Subcutaneous abdominal adipose tissue (tissue), 5 donors: ENCODE measurements at regions not wholly inside any gene's neighbourhood (a gene's known extent, or its start where the extent isn't known, plus 50 kb on each side); places are given as distances from the start of the nearest gene placed in this dataset.

Experiments used
- H3K27ac ChIP-seq: one replicate; pipeline ENCODE4 v1.7.0; 2013; ENCODE audit warnings: low read depth, mild to moderate bottlenecking, inconsistent platforms, low read length, moderate library complexity
- H3K27me3 ChIP-seq, 5 donors: one replicate each; pipeline ENCODE4 v1.7.0; 2013; ENCODE audit warnings: low read length in 5 of 5, inconsistent platforms in 1 of 5; ENCODE audit not compliant: control insufficient read depth in 5 of 5, insufficient read depth in 4 of 5
- H3K36me3 ChIP-seq, 5 donors: one replicate each; pipeline ENCODE4 v1.7.0; 2013; ENCODE audit warnings: low read length in 5 of 5; ENCODE audit not compliant: control insufficient read depth in 5 of 5, insufficient read depth in 5 of 5
- H3K4me1 ChIP-seq, 5 donors: one replicate each; pipeline ENCODE4 v1.7.0; 2013; ENCODE audit warnings: low read length in 5 of 5, mild to moderate bottlenecking in 3 of 5, moderate library complexity in 1 of 5; ENCODE audit not compliant: control insufficient read depth in 5 of 5, insufficient read depth in 5 of 5
- H3K4me3 ChIP-seq, 5 donors: one replicate each; pipeline ENCODE4 v1.7.0; 2013; ENCODE audit warnings: low read length in 5 of 5, low read depth in 1 of 5
- H3K9ac ChIP-seq, 5 donors: one replicate each; pipeline ENCODE4 v1.7.0; 2013; ENCODE audit warnings: low read length in 5 of 5, mild to moderate bottlenecking in 4 of 5, moderate library complexity in 3 of 5
- H3K9me3 ChIP-seq, 5 donors: one replicate each; pipeline ENCODE4 v1.7.0; 2013; ENCODE audit warnings: low read length in 5 of 5; ENCODE audit not compliant: control insufficient read depth in 5 of 5
- donor health status: healthy.
- donor health status: healthy.
- donor health status: healthy.
- donor health status: healthy.
- donor health status: healthy.

- H3K9ac ChIP-seq = no peak overlapping the region
- no peak overlapping the region for H3K27ac ChIP-seq
- H3K36me3 ChIP-seq = no peaks in the 10 kb centered on the region
Measured at GRCh38 chr12:127811988-127812387, 455.0 kb upstream of the TMEM132C start.

DNA sequence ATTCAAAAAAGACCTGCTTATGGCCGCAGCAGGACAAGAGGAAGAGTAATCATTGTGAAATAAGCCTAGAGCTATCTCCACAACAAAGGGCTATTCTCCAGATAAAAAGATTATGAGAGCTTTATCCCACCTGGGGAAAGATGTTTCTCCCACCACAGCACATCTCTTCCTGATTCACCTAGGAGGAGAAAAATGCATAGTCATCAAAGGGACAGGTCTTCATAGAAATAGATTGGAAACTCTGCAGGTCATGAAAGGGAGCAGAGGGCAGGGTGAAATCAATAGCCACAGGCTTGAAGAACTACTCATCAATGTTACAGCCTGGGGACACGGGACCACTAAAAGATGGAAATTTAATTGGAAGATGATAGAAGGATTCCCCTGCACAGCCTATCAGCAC lies 453.8 kb upstream of the TMEM132C start:
- H3K9ac ChIP-seq = no peak overlapping the region
- H3K4me3 ChIP-seq = no peak overlapping the region
- H3K9me3 ChIP-seq = peaks cover 0 to 4% (median 0%) of the 10 kb centered on the region in 5 donors
- no peaks in the 10 kb centered on the region for H3K36me3 ChIP-seq
- H3K4me1 ChIP-seq = peaks cover 0 to 10% (median 0%) of the 10 kb centered on the region in 5 donors
- H3K27me3 ChIP-seq = no peaks in the 10 kb centered on the region
- H3K27ac ChIP-seq = no peak overlapping the region

More at GRCh38 chr12:127811988-127812387, 455.0 kb upstream of the TMEM132C start:
- Histone ChIP-seq H3K4me3 (no peak overlapping the region), H3K4me1 (peaks cover 0 to 10% (median 0%) of the 10 kb centered on the region in 5 donors), H3K27me3 (no peaks in the 10 kb centered on the region), H3K9me3 (peaks cover 0 to 4% (median 0%) of the 10 kb centered on the region in 5 donors)

DNA sequence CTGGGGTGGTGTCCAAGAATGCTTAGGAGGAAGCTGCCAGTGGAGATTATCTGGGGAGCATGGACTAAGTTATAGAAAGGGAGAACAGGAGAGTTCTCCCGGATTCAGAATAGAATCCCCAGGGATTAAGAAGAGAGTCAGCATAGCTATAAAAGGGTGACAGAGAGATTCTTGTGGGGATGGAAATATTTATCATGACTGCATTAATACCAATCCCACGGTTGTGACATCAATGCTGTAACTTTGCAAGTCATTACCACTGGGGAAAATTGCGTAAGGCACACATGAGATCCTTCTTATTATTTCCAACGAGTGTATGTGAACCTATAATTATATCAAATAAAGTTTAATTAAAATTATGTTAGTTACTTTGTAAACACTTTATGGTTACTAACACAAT lies 447.9 kb upstream of the TMEM132C start:
- H3K27me3 ChIP-seq = no peaks in the 10 kb centered on the region
- H3K4me3 ChIP-seq = no peak overlapping the region
- no peak overlapping the region for H3K27ac ChIP-seq
- peaks cover 0 to 8% (median 0%) of the 10 kb centered on the region in 5 donors for H3K4me1 ChIP-seq
- peaks cover 0 to 4% (median 0%) of the 10 kb centered on the region in 5 donors for H3K9me3 ChIP-seq
- no peaks in the 10 kb centered on the region for H3K36me3 ChIP-seq
- no peak overlapping the region for H3K9ac ChIP-seq

- H3K27ac ChIP-seq = no peak overlapping the region
- no peaks in the 10 kb centered on the region for H3K36me3 ChIP-seq
- no peak overlapping the region for H3K9ac ChIP-seq
- H3K27me3 ChIP-seq = no peaks in the 10 kb centered on the region
- peaks cover 0 to 8% (median 0%) of the 10 kb centered on the region in 5 donors for H3K4me1 ChIP-seq
- H3K4me3 ChIP-seq = no peak overlapping the region
- peaks cover 0 to 4% (median 0%) of the 10 kb centered on the region in 5 donors for H3K9me3 ChIP-seq
Measured at GRCh38 chr12:127820271-127820670, 446.7 kb upstream of the TMEM132C start.

DNA sequence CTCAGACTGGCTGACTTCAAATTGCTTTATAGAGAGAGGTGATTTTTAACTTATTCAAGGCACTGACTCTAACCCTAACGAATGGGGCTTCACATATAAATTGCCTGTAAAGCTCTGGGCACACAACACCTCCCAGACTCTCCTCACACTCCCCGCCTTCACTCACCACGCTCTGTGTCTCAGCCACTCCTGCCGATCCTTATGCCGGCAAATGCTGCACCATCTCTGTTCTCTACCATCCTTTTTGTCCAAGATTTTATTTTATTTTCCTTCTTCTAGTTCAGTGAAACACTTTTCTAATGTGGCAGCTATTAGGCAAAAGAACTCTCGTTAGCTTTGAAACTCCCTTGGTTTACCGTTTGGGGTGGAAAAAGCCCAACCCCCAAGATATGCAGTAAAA lies 446.1 kb upstream of the TMEM132C start:
- peaks cover 0 to 5% (median 0%) of the 10 kb centered on the region in 5 donors for H3K9me3 ChIP-seq
- H3K27ac ChIP-seq = no peak overlapping the region
- no peaks in the 10 kb centered on the region for H3K27me3 ChIP-seq
- H3K9ac ChIP-seq = no peak overlapping the region
- H3K4me3 ChIP-seq = no peak overlapping the region
- peaks cover 0 to 8% (median 0%) of the 10 kb centered on the region in 5 donors for H3K4me1 ChIP-seq
- no peaks in the 10 kb centered on the region for H3K36me3 ChIP-seq

DNA sequence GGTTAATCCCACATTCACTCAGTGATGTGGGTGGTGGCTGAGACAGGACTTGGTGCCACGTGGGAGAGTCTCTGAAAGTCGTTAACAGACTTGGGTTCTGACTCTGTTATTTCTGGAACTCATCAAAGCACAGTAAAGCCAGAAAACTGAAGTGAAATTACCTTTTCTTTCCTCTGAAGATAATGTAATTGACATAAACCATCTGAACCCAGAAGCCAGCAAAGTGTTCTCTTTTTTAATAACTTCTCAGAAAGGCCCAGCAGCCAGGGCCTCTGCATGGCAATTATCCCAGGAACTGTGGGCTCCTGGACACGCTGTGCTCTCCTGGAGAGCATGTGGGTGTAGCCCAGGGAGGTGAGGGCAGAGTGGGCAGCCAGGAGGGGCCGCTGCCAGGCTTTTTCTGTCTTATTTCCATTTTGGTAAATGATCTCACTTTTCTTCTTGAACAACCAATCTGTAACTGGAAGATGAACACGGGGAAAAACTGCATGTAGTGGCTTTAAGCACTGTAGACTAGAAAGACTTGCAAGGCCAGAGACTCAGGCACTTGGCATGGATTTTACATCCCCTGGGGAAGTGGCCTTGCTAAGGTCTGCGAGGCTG lies 444.1 kb upstream of the TMEM132C start:
- H3K9ac ChIP-seq = no peak overlapping the region

DNA sequence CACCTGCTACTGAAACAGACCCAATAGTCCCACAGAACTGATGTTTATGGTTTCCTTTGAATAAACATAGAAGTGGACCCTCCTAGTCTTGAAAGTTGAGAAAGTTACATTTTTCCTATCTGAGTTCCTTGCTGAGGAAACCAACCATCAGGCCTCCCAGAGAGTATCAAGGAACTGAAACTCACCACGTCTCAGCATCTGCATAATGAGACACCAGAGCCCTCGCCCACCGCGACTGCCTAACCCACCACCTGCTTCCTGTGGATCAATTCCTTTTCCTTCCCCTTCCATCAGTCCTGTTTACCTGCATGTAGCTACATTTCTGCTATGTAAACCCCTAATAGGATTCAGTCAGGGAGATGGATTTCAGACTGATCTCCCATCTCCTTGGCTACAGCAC lies 443.2 kb upstream of the TMEM132C start:
- H3K27me3 ChIP-seq = no peaks in the 10 kb centered on the region
- H3K4me3 ChIP-seq = no peak overlapping the region
- no peak overlapping the region for H3K27ac ChIP-seq
- no peaks in the 10 kb centered on the region for H3K36me3 ChIP-seq
- no peak overlapping the region for H3K9ac ChIP-seq
- H3K4me1 ChIP-seq = peaks cover 0 to 8% (median 0%) of the 10 kb centered on the region in 5 donors
- H3K9me3 ChIP-seq = peaks cover 0 to 5% (median 2%) of the 10 kb centered on the region in 5 donors

More for the DNA sequence above, 444.1 kb upstream of the TMEM132C start:
- Histone ChIP-seq H3K4me3 (no peak overlapping the region), H3K27ac (no peak overlapping the region), H3K4me1 (peaks cover 0 to 8% (median 0%) of the 10 kb centered on the region in 5 donors), H3K27me3 (no peaks in the 10 kb centered on the region), H3K36me3 (no peaks in the 10 kb centered on the region), H3K9me3 (peaks cover 0 to 5% (median 2%) of the 10 kb centered on the region in 5 donors)

- Histone ChIP-seq H3K4me1 (no peaks in the 10 kb centered on the region), H3K36me3 (no peaks in the 10 kb centered on the region), H3K9me3 (peaks cover 0 to 3% (median 2%) of the 10 kb centered on the region in 5 donors), H3K4me3 (no peak overlapping the region), H3K27me3 (no peaks in the 10 kb centered on the region), H3K27ac (no peak overlapping the region), H3K9ac (no peak overlapping the region)
Measured at GRCh38 chr12:127829281-127830064, 437.5 kb upstream of the TMEM132C start.

DNA sequence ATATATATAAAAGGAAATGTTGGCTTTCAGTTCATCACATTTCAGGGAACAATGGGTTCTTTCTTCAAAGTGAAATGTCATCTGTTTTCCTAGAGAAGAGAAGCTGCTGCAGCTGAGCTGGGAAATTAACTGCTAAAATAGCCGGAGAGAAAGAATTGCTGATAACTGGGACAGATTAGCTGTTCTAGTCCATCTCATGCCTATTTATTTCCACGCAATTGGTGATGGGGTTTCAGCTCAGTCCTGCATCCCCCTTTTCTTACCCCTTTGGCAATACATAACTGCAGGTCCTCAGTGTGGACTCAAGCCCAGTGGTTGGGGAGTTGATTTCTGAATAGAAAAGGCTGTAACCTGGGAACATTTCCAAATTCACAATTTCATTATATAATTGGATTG lies 436.9 kb upstream of the TMEM132C start:
- no peaks in the 10 kb centered on the region for H3K4me1 ChIP-seq
- H3K9me3 ChIP-seq = peaks cover 0 to 3% (median 2%) of the 10 kb centered on the region in 5 donors
- H3K9ac ChIP-seq = no peak overlapping the region
- H3K27me3 ChIP-seq = no peaks in the 10 kb centered on the region
- H3K27ac ChIP-seq = no peak overlapping the region
- H3K36me3 ChIP-seq = no peaks in the 10 kb centered on the region
- no peak overlapping the region for H3K4me3 ChIP-seq

- no peaks in the 10 kb centered on the region for H3K36me3 ChIP-seq
- peaks cover 0 to 3% (median 0%) of the 10 kb centered on the region in 5 donors for H3K9me3 ChIP-seq
- no peak overlapping the region for H3K4me3 ChIP-seq
- H3K27ac ChIP-seq = no peak overlapping the region
- H3K4me1 ChIP-seq = no peaks in the 10 kb centered on the region
- no peak overlapping the region for H3K9ac ChIP-seq
- no peaks in the 10 kb centered on the region for H3K27me3 ChIP-seq
Measured at GRCh38 chr12:127830730-127831129, 436.2 kb upstream of the TMEM132C start.
